ENCODE measurements at regions not wholly inside any gene's neighbourhood (a gene's known extent, or its start where the extent isn't known, plus 50 kb on each side); places are given as distances from the start of the nearest gene placed in this dataset.

DNA sequence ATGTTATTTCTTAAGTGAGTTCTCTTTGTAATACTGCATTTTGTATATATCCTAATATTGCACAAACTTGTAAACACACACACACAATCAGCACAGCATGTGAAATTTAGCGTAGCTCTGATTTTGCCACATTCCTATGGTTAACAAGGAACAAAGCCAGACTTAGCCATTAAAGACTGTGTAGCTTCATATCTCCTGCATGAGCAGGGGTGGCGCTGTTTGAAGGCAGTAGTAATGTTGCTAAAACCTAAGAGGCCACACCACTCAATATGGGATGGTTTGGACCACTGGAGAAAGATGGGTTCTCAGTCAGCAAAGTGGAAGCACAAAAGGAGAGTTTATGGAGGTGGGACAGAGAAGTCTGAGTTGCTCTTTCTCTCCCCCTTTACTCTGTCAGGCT, 61.1 kb upstream of the RND3 start:
- DNase-seq (ENCODE audit: low read depth in 2 of 2) = no peak

DNA sequence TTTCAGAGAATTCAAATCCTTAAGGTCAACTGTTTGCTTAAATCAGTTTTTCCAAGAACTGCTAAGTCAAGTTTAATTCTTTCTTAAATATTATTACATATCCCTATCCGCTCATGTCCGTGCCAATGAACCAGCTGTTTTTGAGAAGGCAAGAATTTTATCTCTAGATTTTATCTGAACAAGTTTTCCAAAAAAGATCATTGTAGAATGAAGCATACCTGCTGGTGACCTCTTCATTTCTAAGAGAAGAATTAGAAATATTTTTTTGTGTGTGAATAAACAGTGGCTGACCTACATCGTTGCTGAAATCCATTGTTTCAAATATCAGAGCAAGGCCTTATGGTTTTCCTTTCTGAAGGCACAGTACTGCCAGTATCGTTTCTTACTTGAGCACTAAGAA, 58.4 kb upstream of the RND3 start:
- DNase-seq (ENCODE audit: low read depth in 2 of 2) = no peak

DNA sequence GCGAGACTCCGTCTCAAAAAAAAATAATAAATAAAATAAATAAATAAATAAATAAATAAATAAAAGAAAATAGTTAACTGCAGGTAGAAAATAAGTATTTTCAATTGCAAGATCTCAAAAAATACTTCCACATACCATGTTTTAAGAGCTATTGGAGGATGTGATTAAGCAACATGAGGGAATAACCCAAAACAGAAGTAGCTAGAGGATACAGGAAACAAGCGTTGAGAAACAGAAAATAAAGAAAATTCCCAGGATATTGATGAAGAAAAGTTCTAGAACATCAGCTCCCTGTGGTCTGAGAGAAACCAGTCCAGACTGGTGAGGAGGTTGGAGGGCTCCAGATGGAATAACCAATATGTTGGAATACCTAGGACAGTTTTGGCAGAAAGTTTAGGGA, 57.3 kb upstream of the RND3 start:
- no peak for DNase-seq (ENCODE audit: low read depth in 2 of 2)

DNA sequence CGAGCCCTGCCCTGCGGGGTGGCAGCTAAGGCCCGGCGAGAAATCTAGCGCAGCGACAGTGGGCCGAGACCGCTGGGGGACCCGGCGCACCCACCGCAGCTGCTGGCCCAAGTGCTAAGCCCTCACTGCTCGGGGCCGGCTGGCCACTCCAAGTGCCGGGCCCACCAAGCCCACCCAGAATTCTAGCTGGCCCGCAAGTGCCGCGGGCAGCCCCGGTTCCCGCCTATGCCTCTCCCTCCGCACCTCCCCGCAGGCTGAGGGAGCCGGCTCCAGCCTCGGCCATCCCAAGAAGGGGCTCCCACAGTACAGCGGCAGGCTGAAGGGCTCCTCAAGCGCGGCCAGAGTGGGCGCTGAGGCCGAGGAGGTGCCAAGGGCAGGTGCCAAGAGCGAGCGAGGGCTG, 55.2 kb upstream of the RND3 start:
- no peak for DNase-seq (ENCODE audit: low read depth in 2 of 2)

DNA sequence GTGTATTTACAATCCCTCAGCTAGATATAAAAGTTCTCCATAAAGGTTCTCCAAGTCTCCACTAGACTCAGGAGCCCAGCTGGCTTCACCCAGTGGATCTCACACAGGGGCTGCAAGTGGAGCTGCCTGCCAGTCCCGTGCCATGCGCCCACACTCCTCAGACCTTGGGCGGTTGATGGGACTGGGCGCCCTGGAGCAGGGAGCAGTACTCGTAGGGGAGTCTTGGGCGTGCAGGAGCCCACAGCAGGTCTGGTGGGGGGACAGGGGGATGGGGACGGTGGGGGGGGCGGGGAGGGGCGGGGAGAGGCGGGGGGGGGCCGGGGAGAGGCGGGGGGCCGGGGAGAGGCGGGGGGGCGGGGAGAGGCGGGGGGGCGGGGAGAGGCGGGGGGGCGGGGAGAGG, 54.7 kb upstream of the RND3 start:
- no peak for DNase-seq (ENCODE audit: low read depth in 2 of 2)

DNA sequence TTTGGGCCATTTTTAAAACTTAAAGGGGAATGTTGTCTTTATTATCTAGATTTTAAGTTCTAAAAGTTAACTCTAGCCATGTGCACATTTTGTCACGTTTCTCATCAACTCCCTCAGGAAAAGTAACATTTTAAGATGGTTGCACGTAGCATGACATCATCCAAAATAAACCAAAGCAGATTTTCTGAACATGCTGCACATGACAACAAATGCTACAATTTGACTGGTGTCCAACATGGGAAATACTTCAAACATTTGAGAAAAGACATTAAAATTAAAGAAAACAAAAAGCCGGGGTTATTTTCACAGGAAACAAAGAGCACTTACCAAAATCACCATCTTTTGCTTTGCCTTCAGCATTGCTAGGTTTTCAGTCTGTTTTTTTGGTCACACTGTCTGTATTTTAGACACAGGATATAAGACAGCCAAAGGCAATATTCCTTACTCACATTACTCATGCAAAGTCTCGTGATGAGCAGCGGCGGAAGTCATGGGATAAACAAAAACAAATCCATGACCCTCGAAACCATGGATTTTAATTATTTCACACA, 51.3 kb upstream of the RND3 start:
- no peak for DNase-seq (ENCODE audit: low read depth in 2 of 2)
